ENCODE measurements at regions not wholly inside any gene's neighbourhood (a gene's known extent, or its start where the extent isn't known, plus 50 kb on each side); places are given as distances from the start of the nearest gene placed in this dataset.

DNA sequence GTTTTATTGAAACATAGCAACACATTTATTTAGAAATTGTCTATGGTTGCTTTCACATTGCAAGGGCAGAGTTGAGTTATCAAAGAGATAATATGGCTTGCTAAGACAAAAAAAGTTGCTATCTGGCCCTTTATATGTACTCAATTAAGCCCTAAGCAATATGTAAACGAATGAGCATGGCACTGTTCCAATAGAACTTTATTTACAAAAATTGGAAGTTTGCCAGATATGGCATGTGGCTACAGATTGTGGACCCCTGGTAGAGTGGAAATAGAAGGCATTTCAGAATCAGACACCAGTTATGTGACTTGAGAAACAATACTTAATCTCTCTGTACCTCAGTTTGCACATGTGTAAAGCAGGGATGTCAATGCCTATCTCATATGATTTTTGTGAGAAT lies 515.6 kb upstream of the SGO1 start:
- no peaks in the 10 kb centered on the region for H3K36me3 ChIP-seq (ENCODE audit: control insufficient read depth, insufficient read depth, low read length)
- ChIA-PET CTCF (no interaction called here), POLR2A (no interaction called here)
- no peaks in the 10 kb centered on the region for H3K27me3 ChIP-seq (ENCODE audit: control insufficient read depth, insufficient read depth, low read length)
- H3K4me1 ChIP-seq (ENCODE audit: control insufficient read depth, insufficient read depth, low read length): no peaks in the 10 kb centered on the region
- DNase-seq (ENCODE audit: low read depth, low spot score) (no peak), ATAC-seq (no peak)
- TF ChIP-seq SIN3A (IDR thresholded peaks at IDR 0.05; ENCODE audit: borderline replicate concordance, insufficient read depth, low read depth, low read length): no peak
- no peak for TF ChIP-seq TCF7L2 (IDR thresholded peaks at IDR 0.05; ENCODE audit: low read depth, low read length)
- TF ChIP-seq POLR2AphosphoS5 (IDR thresholded peaks at IDR 0.05; ENCODE audit: low read depth, low read length): no peak
- TF ChIP-seq, protein P1, sequence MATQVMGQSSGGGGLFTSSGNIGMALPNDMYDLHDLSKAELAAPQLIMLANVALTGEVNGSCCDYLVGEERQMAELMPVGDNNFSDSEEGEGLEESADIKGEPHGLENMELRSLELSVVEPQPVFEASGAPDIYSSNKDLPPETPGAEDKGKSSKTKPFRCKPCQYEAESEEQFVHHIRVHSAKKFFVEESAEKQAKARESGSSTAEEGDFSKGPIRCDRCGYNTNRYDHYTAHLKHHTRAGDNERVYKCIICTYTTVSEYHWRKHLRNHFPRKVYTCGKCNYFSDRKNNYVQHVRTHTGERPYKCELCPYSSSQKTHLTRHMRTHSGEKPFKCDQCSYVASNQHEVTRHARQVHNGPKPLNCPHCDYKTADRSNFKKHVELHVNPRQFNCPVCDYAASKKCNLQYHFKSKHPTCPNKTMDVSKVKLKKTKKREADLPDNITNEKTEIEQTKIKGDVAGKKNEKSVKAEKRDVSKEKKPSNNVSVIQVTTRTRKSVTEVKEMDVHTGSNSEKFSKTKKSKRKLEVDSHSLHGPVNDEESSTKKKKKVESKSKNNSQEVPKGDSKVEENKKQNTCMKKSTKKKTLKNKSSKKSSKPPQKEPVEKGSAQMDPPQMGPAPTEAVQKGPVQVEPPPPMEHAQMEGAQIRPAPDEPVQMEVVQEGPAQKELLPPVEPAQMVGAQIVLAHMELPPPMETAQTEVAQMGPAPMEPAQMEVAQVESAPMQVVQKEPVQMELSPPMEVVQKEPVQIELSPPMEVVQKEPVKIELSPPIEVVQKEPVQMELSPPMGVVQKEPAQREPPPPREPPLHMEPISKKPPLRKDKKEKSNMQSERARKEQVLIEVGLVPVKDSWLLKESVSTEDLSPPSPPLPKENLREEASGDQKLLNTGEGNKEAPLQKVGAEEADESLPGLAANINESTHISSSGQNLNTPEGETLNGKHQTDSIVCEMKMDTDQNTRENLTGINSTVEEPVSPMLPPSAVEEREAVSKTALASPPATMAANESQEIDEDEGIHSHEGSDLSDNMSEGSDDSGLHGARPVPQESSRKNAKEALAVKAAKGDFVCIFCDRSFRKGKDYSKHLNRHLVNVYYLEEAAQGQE (IDR thresholded peaks at IDR 0.05; ENCODE audit: insufficient read depth in 1 of 2, low read depth in 2 of 2, low read length in 1 of 2): no peak
- TF ChIP-seq, protein P2, sequence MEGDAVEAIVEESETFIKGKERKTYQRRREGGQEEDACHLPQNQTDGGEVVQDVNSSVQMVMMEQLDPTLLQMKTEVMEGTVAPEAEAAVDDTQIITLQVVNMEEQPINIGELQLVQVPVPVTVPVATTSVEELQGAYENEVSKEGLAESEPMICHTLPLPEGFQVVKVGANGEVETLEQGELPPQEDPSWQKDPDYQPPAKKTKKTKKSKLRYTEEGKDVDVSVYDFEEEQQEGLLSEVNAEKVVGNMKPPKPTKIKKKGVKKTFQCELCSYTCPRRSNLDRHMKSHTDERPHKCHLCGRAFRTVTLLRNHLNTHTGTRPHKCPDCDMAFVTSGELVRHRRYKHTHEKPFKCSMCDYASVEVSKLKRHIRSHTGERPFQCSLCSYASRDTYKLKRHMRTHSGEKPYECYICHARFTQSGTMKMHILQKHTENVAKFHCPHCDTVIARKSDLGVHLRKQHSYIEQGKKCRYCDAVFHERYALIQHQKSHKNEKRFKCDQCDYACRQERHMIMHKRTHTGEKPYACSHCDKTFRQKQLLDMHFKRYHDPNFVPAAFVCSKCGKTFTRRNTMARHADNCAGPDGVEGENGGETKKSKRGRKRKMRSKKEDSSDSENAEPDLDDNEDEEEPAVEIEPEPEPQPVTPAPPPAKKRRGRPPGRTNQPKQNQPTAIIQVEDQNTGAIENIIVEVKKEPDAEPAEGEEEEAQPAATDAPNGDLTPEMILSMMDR (IDR thresholded peaks at IDR 0.05): no peak
- in situ Hi-C loops (cut with HindIII; ENCODE audit: low pct_unique_long_range_greater_than_20kb, low sequenced_read_pairs): no loop called here
- intact Hi-C loops (cut with micrococcal nuclease; ENCODE audit: unreplicated experiment): no loop called here
- BruUV-seq (replicated peaks): no TSS peak
- no peak overlapping the region for H3K4me3 ChIP-seq (ENCODE audit: low read depth in 2 of 2, low read length in 2 of 2)
- no peaks in the 10 kb centered on the region for H3K9me3 ChIP-seq (ENCODE audit: control insufficient read depth, insufficient read depth, low read depth, low read length)
- H3K27ac ChIP-seq (ENCODE audit: low read length): no peak overlapping the region

DNA sequence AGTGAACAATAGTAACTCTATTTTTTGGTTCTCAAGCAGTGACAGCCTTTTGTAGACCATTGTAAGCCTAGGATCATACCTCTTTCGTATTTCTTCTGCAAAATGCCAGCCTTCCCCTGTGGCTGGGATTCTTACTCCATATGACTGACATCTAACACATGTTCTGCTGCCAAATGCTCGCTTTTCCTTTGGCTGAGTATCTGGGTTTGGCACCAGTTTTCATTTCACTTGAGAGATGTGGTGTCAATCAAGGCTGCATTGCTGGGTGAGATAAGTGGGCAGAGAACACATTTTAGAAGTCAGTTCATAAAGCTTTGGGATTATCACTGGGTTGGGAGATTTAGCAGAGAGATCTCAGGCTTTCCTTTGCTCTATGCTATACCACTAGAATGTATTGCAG lies 514.7 kb upstream of the SGO1 start:
- intact Hi-C loops (cut with micrococcal nuclease; ENCODE audit: unreplicated experiment): no loop called here
- CTCF ChIA-PET: no interaction called here

More for the DNA sequence above, 514.7 kb upstream of the SGO1 start:
- no peak for ATAC-seq
- POLR2A ChIA-PET: no interaction called here
- Histone ChIP-seq H3K4me3 (ENCODE audit: low read depth in 2 of 2, low read length in 2 of 2) (no peak overlapping the region), H3K36me3 (ENCODE audit: control insufficient read depth, insufficient read depth, low read length) (no peaks in the 10 kb centered on the region), H3K9me3 (ENCODE audit: control insufficient read depth, insufficient read depth, low read depth, low read length) (no peaks in the 10 kb centered on the region), H3K4me1 (ENCODE audit: control insufficient read depth, insufficient read depth, low read length) (no peaks in the 10 kb centered on the region), H3K27me3 (ENCODE audit: control insufficient read depth, insufficient read depth, low read length) (no peaks in the 10 kb centered on the region), H3K27ac (ENCODE audit: low read length) (no peak overlapping the region)
- TF ChIP-seq POLR2AphosphoS5 (IDR thresholded peaks at IDR 0.05; ENCODE audit: low read depth, low read length) (no peak), SIN3A (IDR thresholded peaks at IDR 0.05; ENCODE audit: borderline replicate concordance, insufficient read depth, low read depth, low read length) (no peak), TCF7L2 (IDR thresholded peaks at IDR 0.05; ENCODE audit: low read depth, low read length) (no peak)
- TF ChIP-seq, protein P1 (IDR thresholded peaks at IDR 0.05; ENCODE audit: insufficient read depth in 1 of 2, low read depth in 2 of 2, low read length in 1 of 2): no peak
- TF ChIP-seq, protein P2 (IDR thresholded peaks at IDR 0.05): no peak
- in situ Hi-C loops (cut with HindIII; ENCODE audit: low pct_unique_long_range_greater_than_20kb, low sequenced_read_pairs): no loop called here
- no peak for DNase-seq (ENCODE audit: low read depth, low spot score)
- no TSS peak for BruUV-seq (replicated peaks)

Measured in Panc1 (cell line).